Stomach (tissue), 8 donors: ENCODE measurements at regions not wholly inside any gene's neighbourhood (a gene's known extent, or its start where the extent isn't known, plus 50 kb on each side); places are given as distances from the start of the nearest gene placed in this dataset.

Source experiments
- DNase-seq, 2 donors: peaks; one replicate each; pipeline versions ENCODE4 v3.0.0 to v3.0.0-alpha.2; 2013 to 2019
- H3K27ac ChIP-seq, 5 donors: fragments of 200-600 bp in 4 of 5; sonication (generic) in 4 of 5; one replicate each; pipeline ENCODE4 v1.5.1; 2013 to 2019; ENCODE audit warnings: mild to moderate bottlenecking in 1 of 5, moderate library complexity in 1 of 5
- H3K27me3 ChIP-seq, 3 donors: fragments of 200-600 bp; sonication (generic); one replicate each; pipeline ENCODE4 v1.5.1; 2017 to 2019; ENCODE audit warnings: mixed run types in 1 of 3
- H3K36me3 ChIP-seq, 4 donors: fragments of 200-600 bp; sonication (generic); 1 replicate in 3 of 4; 2 replicates in 1 of 4; pipeline ENCODE4 v1.5.1; 2016 to 2019
- H3K4me1 ChIP-seq, 4 donors: fragments of 200-600 bp; sonication (generic); one replicate each; pipeline ENCODE4 v1.5.1; 2016 to 2019
- H3K4me3 ChIP-seq, 4 donors: fragments of 200-600 bp; sonication (generic) in 3 of 4; one replicate each; pipeline ENCODE4 v1.5.1; 2016 to 2019; ENCODE audit warnings: mild to moderate bottlenecking in 1 of 4
- H3K9me3 ChIP-seq, 4 donors: fragments of 200-600 bp; sonication (generic); one replicate each; pipeline ENCODE4 v1.5.1; 2016 to 2019
- CTCF ChIP-seq, 7 experiments: fragments of 450-650 bp in 4 of 7; fragments of 200-600 bp in 3 of 7; sonication (generic) in 3 of 7; IDR thresholded peaks; one replicate each; pipeline ENCODE4 v1.5.1; 2016 to 2019; ENCODE audit warnings: antibody characterized with exemption in 7 of 7, control low read depth in 2 of 7, mild to moderate bottlenecking in 1 of 7
- EP300 ChIP-seq: sonication (generic); formaldehyde crosslinking; IDR thresholded peaks from one replicate; pipeline ENCODE4 v1.6.1; 2017; ENCODE audit warnings: antibody characterized with exemption
- POLR2A ChIP-seq, 4 donors: fragments of 450-650 bp; IDR thresholded peaks; one replicate each; pipeline ENCODE4 v1.6.1; 2016; ENCODE audit warnings: antibody characterized with exemption in 4 of 4, control low read depth in 2 of 4, mild to moderate bottlenecking in 1 of 4, moderate library complexity in 1 of 4
- POLR2AphosphoS5 ChIP-seq, 3 donors: sonication (generic); formaldehyde crosslinking; IDR thresholded peaks; one replicate each; pipeline ENCODE4 v1.6.1; 2016; ENCODE audit warnings: antibody characterized with exemption in 3 of 3
- WGBS, 5 donors: extraction: QIAGEN DNeasy Blood & Tissue Kit in 3 of 5; methylation state at CpG; one replicate each; pipeline versions ENCODE4 v1.1.5 to v1.1.7; 2013 to 2018; 5-methylcytosine and 5-hydroxymethylcytosine counted together
- intact Hi-C: fragments of 100-400 bp; cut with DNase I; formaldehyde crosslinking; loops from one replicate; pipeline ENCODE4 v1.15.1; 2023; ENCODE audit warnings: low total_unique reads
- donor health status: healthy with polysubstance abuse.
- donor health status: Bipolar disorder and iron deficiency.
- donor health status: healthy.

- intact Hi-C loops, result no loop called here
- peaks cover 0 to 35% (median 0%) of the 10 kb centered on the region in 3 donors for H3K27me3 ChIP-seq
Observed at GRCh38 chr22:44383652-44384562, 71.2 kb upstream of the SHISAL1 start.

GRCh38 chr22:44383064-44383575 lies 70.4 kb upstream of the SHISAL1 start:
- DNase-seq, result no peak
- Histone ChIP-seq H3K4me1 (peaks cover 0 to 12% (median 5%) of the 10 kb centered on the region in 4 donors), H3K9me3 (peaks cover 0 to 6% (median 5%) of the 10 kb centered on the region in 4 donors), H3K27ac (no peak overlapping the region), H3K36me3 (no peaks in the 10 kb centered on the region), H3K27me3 (peaks cover 0 to 31% (median 0%) of the 10 kb centered on the region in 3 donors), H3K4me3 (no peak overlapping the region)
- TF ChIP-seq EP300 (no peak), POLR2A (IDR thresholded peaks at IDR 0.05) (no peak), CTCF (IDR thresholded peaks at IDR 0.05) (no peak), POLR2AphosphoS5 (IDR thresholded peaks at IDR 0.05) (no peak)
- 69 to 79% (median 74%) methylated on average over 6 of the region's 6 CpGs for WGBS, 5 donors
- intact Hi-C loops, result no loop called here

More at GRCh38 chr22:44383652-44384562, 71.2 kb upstream of the SHISAL1 start:
- Histone ChIP-seq H3K9me3 (no peaks in the 10 kb centered on the region), H3K27ac (no peak overlapping the region), H3K4me1 (peaks cover 0 to 12% (median 5%) of the 10 kb centered on the region in 4 donors), H3K36me3 (no peaks in the 10 kb centered on the region), H3K4me3 (no peak overlapping the region)
- DNase-seq, result no peak
- TF ChIP-seq POLR2A (IDR thresholded peaks at IDR 0.05) (no peak), POLR2AphosphoS5 (IDR thresholded peaks at IDR 0.05) (no peak), CTCF (IDR thresholded peaks at IDR 0.05) (no peak), EP300 (no peak)
- WGBS, 5 donors, result 74 to 88% (median 77%) methylated on average over 14 of the region's 14 CpGs

GRCh38 chr22:44382116-44383038 lies 69.6 kb upstream of the SHISAL1 start:
- 75 to 84% (median 83%) methylated on average over 32 of the region's 32 CpGs for WGBS, 5 donors
- no peak for DNase-seq
- Histone ChIP-seq H3K27ac (no peak overlapping the region), H3K27me3 (peaks cover 0 to 24% (median 0%) of the 10 kb centered on the region in 3 donors), H3K4me3 (no peak overlapping the region), H3K4me1 (peaks cover 0 to 12% (median 5%) of the 10 kb centered on the region in 4 donors), H3K9me3 (peaks cover 0 to 11% (median 10%) of the 10 kb centered on the region in 4 donors), H3K36me3 (no peaks in the 10 kb centered on the region)
- intact Hi-C loops, result no loop called here
- TF ChIP-seq POLR2AphosphoS5 (IDR thresholded peaks at IDR 0.05) (no peak), CTCF (IDR thresholded peaks at IDR 0.05) (no peak), EP300 (no peak), POLR2A (IDR thresholded peaks at IDR 0.05) (no peak)

- Histone ChIP-seq H3K4me1 (peaks cover 0 to 12% (median 5%) of the 10 kb centered on the region in 4 donors), H3K9me3 (peaks cover 0 to 11% (median 10%) of the 10 kb centered on the region in 4 donors), H3K36me3 (no peaks in the 10 kb centered on the region), H3K27ac (no peak overlapping the region), H3K4me3 (no peak overlapping the region), H3K27me3 (peaks cover 0 to 18% (median 0%) of the 10 kb centered on the region in 3 donors)
- intact Hi-C loops, result no loop called here
- WGBS, 5 donors, result 75 to 89% (median 84%) methylated on average over 2 to 3 of the region's 3 CpGs
- DNase-seq, result no peak
- no peak for TF ChIP-seq POLR2A (IDR thresholded peaks at IDR 0.05)
- TF ChIP-seq CTCF (IDR thresholded peaks at IDR 0.05), result no peak
- TF ChIP-seq EP300, result no peak
- no peak for TF ChIP-seq POLR2AphosphoS5 (IDR thresholded peaks at IDR 0.05)
Observed at GRCh38 chr22:44381761-44382115, 69.0 kb upstream of the SHISAL1 start.
